Endodermal cell (in vitro differentiated cells): ENCODE measurements at regions not wholly inside any gene's neighbourhood (a gene's known extent, or its start where the extent isn't known, plus 50 kb on each side); places are given as distances from the start of the nearest gene placed in this dataset.
"Not testable (repeated sequence)": the region's sequence is repeated elsewhere in the genome, so short reads cannot be mapped to it uniquely, and the experiment has no call there.

ENCODE experiments used
- DNase-seq: peaks from one replicate; pipeline ENCODE4 v3.0.0-alpha.2; 2017
- H3K27ac ChIP-seq: 2 replicates; pipeline ENCODE4 v1.5.1; 2013; ENCODE audit warnings: mild to moderate bottlenecking, low read depth, low read length, moderate library complexity
- H3K27me3 ChIP-seq: 2 replicates; pipeline ENCODE4 v1.6.1; 2013; ENCODE audit warnings: mild to moderate bottlenecking, low read length, moderate library complexity; ENCODE audit not compliant: insufficient read depth, control insufficient read depth, poor library complexity, severe bottlenecking
- H3K36me3 ChIP-seq: 2 replicates; pipeline ENCODE4 v1.7.0; 2013; ENCODE audit warnings: mild to moderate bottlenecking, low read length, moderate library complexity; ENCODE audit not compliant: control insufficient read depth, insufficient read depth
- H3K4me1 ChIP-seq: one replicate; pipeline ENCODE4 v1.7.0; 2013; ENCODE audit warnings: low read length; ENCODE audit not compliant: control insufficient read depth, insufficient read depth
- H3K4me3 ChIP-seq: 2 replicates; pipeline ENCODE4 v1.5.1; 2013; ENCODE audit warnings: mild to moderate bottlenecking, low read length, moderate library complexity
- H3K9ac ChIP-seq: 2 replicates; pipeline ENCODE4 v1.6.1; 2013; ENCODE audit warnings: mild to moderate bottlenecking, low read length, moderate library complexity; ENCODE audit not compliant: poor library complexity, severe bottlenecking; ENCODE audit errors: extremely low read depth
- H3K9me3 ChIP-seq: 2 replicates; pipeline ENCODE4 v1.6.1; 2013; ENCODE audit warnings: mild to moderate bottlenecking, low read length, moderate library complexity; ENCODE audit not compliant: control insufficient read depth
- H3K27ac Mint-ChIP-seq: 2 replicates; pipeline ENCODE4 v1.8.0; 2020; ENCODE audit warnings: mixed read lengths
- H3K27me3 Mint-ChIP-seq: 2 replicates; pipeline ENCODE4 v1.8.0; 2021; ENCODE audit warnings: mild to moderate bottlenecking, mixed read lengths; ENCODE audit not compliant: insufficient read depth
- H3K36me3 Mint-ChIP-seq: 2 replicates; pipeline ENCODE4 v1.8.0; 2020; ENCODE audit warnings: low read depth, mixed read lengths
- H3K4me1 Mint-ChIP-seq: 2 replicates; pipeline ENCODE4 v1.8.0; 2020; ENCODE audit warnings: mixed read lengths
- H3K4me3 Mint-ChIP-seq: 2 replicates; pipeline ENCODE4 v1.8.0; 2020; ENCODE audit warnings: mild to moderate bottlenecking, moderate library complexity, mixed read lengths
- H3K9me3 Mint-ChIP-seq: 2 replicates; pipeline ENCODE4 v1.8.0; 2020; ENCODE audit warnings: mild to moderate bottlenecking, mixed read lengths
- WGBS, 2 experiments: methylation state at CpG; one replicate each; pipeline versions ENCODE4 v1.1.5 to v1.1.7; 2013; ENCODE audit warnings: missing lambda C conversion rate in 2 of 2, mixed read lengths in 1 of 2; ENCODE audit not compliant: insufficient coverage in 1 of 2, insufficient read length in 1 of 2; 5-methylcytosine and 5-hydroxymethylcytosine counted together

DNA sequence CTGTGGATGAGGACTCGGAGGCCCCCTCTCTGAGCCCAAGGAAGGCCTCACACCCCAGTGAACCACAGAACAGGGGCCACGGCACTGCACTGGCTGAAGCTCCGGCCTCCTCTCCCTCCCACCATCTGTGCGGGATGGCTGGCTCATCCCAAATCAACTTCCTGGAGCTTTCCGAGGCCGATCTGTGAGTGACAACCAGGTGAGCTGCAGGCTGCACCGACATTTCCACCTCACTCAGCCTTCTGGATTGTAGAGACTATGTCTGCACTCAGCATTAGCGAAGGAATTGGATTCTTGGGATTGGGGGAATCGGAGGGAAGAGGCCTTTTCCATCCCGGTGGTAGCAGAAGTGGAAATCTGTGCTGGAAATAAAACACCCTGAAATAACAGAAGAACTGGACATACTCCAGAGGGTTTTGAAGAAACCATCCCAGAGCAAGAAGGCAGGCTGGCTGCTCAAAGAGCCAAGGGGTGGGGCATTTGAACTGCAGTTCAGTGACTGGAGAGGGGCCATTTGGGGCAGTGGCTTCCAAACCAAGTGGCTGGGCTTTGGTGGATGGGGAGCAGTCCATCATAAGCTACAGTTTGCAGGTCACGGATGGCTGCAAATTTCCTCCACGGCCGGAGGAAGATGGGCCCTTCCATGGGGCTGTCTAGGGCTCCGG lies 118.5 kb downstream of the NPIPB11 start:
- H3K27ac Mint-ChIP-seq, result not testable (repeated sequence)

DNA sequence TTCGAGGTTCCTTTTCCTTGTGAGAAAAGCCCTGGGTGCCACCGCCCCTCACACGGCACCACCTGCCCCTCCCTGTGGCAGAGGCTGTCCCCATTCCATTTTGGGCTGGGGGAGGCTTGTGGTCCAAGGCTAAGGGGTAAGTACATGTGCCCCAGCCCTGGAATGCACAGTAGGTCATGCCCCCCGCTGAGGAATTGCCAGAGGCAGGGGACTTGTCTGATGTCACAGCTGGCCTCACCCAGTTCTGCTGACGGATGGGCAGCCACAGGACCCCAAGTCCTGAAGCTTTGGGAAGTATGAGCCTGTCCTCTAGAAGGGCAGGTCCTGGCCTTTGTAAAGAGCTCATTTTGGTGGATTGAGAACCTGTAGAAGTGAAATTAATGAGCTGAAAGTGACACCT lies 119.3 kb downstream of the NPIPB11 start:
- H3K9me3 ChIP-seq, H3K9me3 Mint-ChIP-seq, DNase-seq, H3K9ac ChIP-seq, H3K36me3 Mint-ChIP-seq, H3K4me1 ChIP-seq, H3K36me3 ChIP-seq, H3K27me3 ChIP-seq, H3K27ac Mint-ChIP-seq, H3K4me3 ChIP-seq, H3K4me3 Mint-ChIP-seq, H3K27me3 Mint-ChIP-seq, H3K27ac ChIP-seq: not testable (repeated sequence)
- WGBS, 2 experiments, result 80 to 98% methylated on average over 1 to 4 of the region's 5 CpGs
- peaks cover 22% of the 10 kb centered on the region for H3K4me1 Mint-ChIP-seq

More for the DNA sequence above, 118.5 kb downstream of the NPIPB11 start:
- H3K9ac ChIP-seq, H3K27me3 Mint-ChIP-seq, H3K4me3 ChIP-seq, H3K27me3 ChIP-seq, H3K4me3 Mint-ChIP-seq, H3K36me3 Mint-ChIP-seq, DNase-seq, H3K9me3 Mint-ChIP-seq, H3K27ac ChIP-seq, H3K36me3 ChIP-seq, H3K4me1 ChIP-seq, H3K9me3 ChIP-seq: not testable (repeated sequence)
- 90 to 96% methylated on average over 6 to 10 of the region's 14 CpGs for WGBS, 2 experiments
- peaks cover 22% of the 10 kb centered on the region for H3K4me1 Mint-ChIP-seq

- DNase-seq, result not testable (repeated sequence)
- WGBS, 2 experiments, result 95 to 96% methylated on average over 10 to 17 of the region's 19 CpGs
Observed at GRCh38 chr16:29286796-29287195, 119.7 kb downstream of the NPIPB11 start.

GRCh38 chr16:29286161-29286560 lies 120.3 kb downstream of the NPIPB11 start:
- not testable (repeated sequence) for H3K27ac Mint-ChIP-seq

More at GRCh38 chr16:29286796-29287195, 119.7 kb downstream of the NPIPB11 start:
- H3K27ac Mint-ChIP-seq, H3K27me3 Mint-ChIP-seq, H3K36me3 ChIP-seq, H3K27ac ChIP-seq, H3K9me3 ChIP-seq, H3K27me3 ChIP-seq, H3K9me3 Mint-ChIP-seq, H3K4me3 Mint-ChIP-seq, H3K36me3 Mint-ChIP-seq, H3K9ac ChIP-seq, H3K4me1 ChIP-seq, H3K4me3 ChIP-seq: not testable (repeated sequence)
- peaks cover 22% of the 10 kb centered on the region for H3K4me1 Mint-ChIP-seq

GRCh38 chr16:29285151-29285885 lies 121.2 kb downstream of the NPIPB11 start:
- not testable (repeated sequence) for H3K27me3 ChIP-seq, H3K9ac ChIP-seq, H3K9me3 ChIP-seq, H3K4me1 ChIP-seq, H3K36me3 Mint-ChIP-seq, H3K4me3 ChIP-seq, H3K36me3 ChIP-seq
- peak overlapping the region; percentile 30 for H3K27ac ChIP-seq
- 27 to 67% methylated on average over 10 to 23 of the region's 32 CpGs for WGBS, 2 experiments
- peak; percentile 74 for DNase-seq
- Mint-ChIP-seq H3K9me3 (peaks cover 15% of the 10 kb centered on the region), H3K27me3 (peaks cover 11% of the 10 kb centered on the region), H3K27ac (peak overlapping the region; percentile 79), H3K4me3 (peak overlapping the region; percentile 10), H3K4me1 (peaks cover 16% of the 10 kb centered on the region)

More at GRCh38 chr16:29286161-29286560, 120.3 kb downstream of the NPIPB11 start:
- not testable (repeated sequence) for H3K9ac ChIP-seq, H3K27ac ChIP-seq, H3K9me3 ChIP-seq, H3K27me3 ChIP-seq, DNase-seq, H3K4me3 ChIP-seq, H3K4me3 Mint-ChIP-seq, H3K36me3 ChIP-seq, H3K4me1 ChIP-seq, H3K36me3 Mint-ChIP-seq
- WGBS, 2 experiments, result 97 to 99% methylated on average over 11 to 15 of the region's 15 CpGs
- Mint-ChIP-seq H3K4me1 (peaks cover 22% of the 10 kb centered on the region), H3K9me3 (peaks cover 12% of the 10 kb centered on the region), H3K27me3 (peaks cover 13% of the 10 kb centered on the region)

GRCh38 chr16:29284723-29285122 lies 121.8 kb downstream of the NPIPB11 start:
- not testable (repeated sequence) for H3K36me3 Mint-ChIP-seq, H3K4me3 Mint-ChIP-seq, H3K9me3 ChIP-seq, DNase-seq, H3K27me3 ChIP-seq, H3K9ac ChIP-seq, H3K27ac Mint-ChIP-seq, H3K27ac ChIP-seq, H3K4me3 ChIP-seq, H3K4me1 ChIP-seq, H3K36me3 ChIP-seq
- H3K27me3 Mint-ChIP-seq, result peaks cover 11% of the 10 kb centered on the region
- peaks cover 15% of the 10 kb centered on the region for H3K4me1 Mint-ChIP-seq
- peaks cover 18% of the 10 kb centered on the region for H3K9me3 Mint-ChIP-seq
- 88% methylated on average over 4 of the region's 5 CpGs; no CpG with 5 or more reads in 1 of the 2 experiments for WGBS, 2 experiments

DNA sequence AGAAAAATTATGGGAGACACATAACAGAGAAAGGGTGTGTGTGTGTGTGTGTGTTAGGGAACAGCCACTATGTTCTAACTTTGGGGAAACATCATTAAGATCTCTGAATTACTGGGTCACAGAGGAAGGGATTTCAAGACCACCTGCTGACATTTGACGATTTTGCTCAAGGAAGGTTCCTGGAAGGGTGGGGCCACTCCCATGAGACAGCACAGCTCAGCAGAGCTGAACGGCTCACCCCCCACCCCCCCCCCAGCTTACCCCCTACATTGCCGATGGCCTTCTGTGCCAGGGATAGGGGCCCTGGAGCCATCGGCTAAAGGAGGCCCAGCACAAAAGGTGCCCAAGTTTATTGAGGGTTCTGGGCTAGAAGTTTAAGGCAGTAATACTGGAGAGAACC lies 122.4 kb downstream of the NPIPB11 start:
- not testable (repeated sequence) for H3K27me3 ChIP-seq, H3K4me1 ChIP-seq, H3K4me3 ChIP-seq, DNase-seq, H3K9me3 ChIP-seq, H3K4me3 Mint-ChIP-seq, H3K36me3 Mint-ChIP-seq, H3K27ac ChIP-seq, H3K36me3 ChIP-seq, H3K9ac ChIP-seq, H3K27ac Mint-ChIP-seq
- 40 to 50% methylated on average over 1 of the region's 4 CpGs for WGBS, 2 experiments
- Mint-ChIP-seq H3K4me1 (peaks cover 15% of the 10 kb centered on the region), H3K27me3 (peaks cover 11% of the 10 kb centered on the region), H3K9me3 (peaks cover 18% of the 10 kb centered on the region)
